MM.1S (cell line): ENCODE measurements at regions not wholly inside any gene's neighbourhood (a gene's known extent, or its start where the extent isn't known, plus 50 kb on each side); places are given as distances from the start of the nearest gene placed in this dataset.
A peak's percentile ranks its signal among the peaks of the same experiment; 100 is the strongest.

ENCODE experiments used
- DNase-seq: peaks from one replicate; pipeline ENCODE4 v3.0.0-alpha.2; 2015
- H2AFZ ChIP-seq: fragments of 300-600 bp; sonication (generic); 2 replicates; pipeline ENCODE4 v1.6.0; 2016; ENCODE audit warnings: antibody characterized with exemption, low read length
- H3F3A ChIP-seq: fragments of 300-600 bp; sonication (generic); 2 replicates; pipeline ENCODE4 v1.6.1; 2016; ENCODE audit warnings: mild to moderate bottlenecking, antibody characterized with exemption, low read length, moderate library complexity, mixed read lengths; ENCODE audit not compliant: insufficient read depth
- H3K27ac ChIP-seq: fragments of 300-600 bp; sonication (generic); 2 replicates; pipeline ENCODE4 v1.5.1; 2016; ENCODE audit warnings: mild to moderate bottlenecking, low read length
- H3K27me3 ChIP-seq: fragments of 300-600 bp; sonication (generic); replicated peaks from 2 replicates; pipeline ENCODE4 v1.6.0; 2016; ENCODE audit warnings: low read length; ENCODE audit not compliant: insufficient read depth
- H3K36me3 ChIP-seq: fragments of 300-600 bp; sonication (generic); replicated peaks from 2 replicates; pipeline ENCODE4 v1.6.1; 2016; ENCODE audit warnings: mild to moderate bottlenecking, low read length, mixed read lengths; ENCODE audit not compliant: insufficient read depth
- H3K4me1 ChIP-seq: fragments of 300-600 bp; sonication (generic); 2 replicates; pipeline ENCODE4 v1.6.1; 2016; ENCODE audit warnings: low read length, mixed read lengths
- H3K4me2 ChIP-seq: fragments of 300-600 bp; sonication (generic); 2 replicates; pipeline ENCODE4 v1.6.0; 2016; ENCODE audit warnings: low read depth, low read length
- H3K4me3 ChIP-seq: fragments of 300-600 bp; sonication (generic); 2 replicates; pipeline ENCODE4 v1.5.1; 2016; ENCODE audit warnings: low read length, mixed read lengths
- H3K79me2 ChIP-seq: fragments of 300-600 bp; sonication (generic); 2 replicates; pipeline ENCODE4 v1.6.1; 2016; ENCODE audit warnings: mixed run types, low read length, mixed read lengths
- H3K9ac ChIP-seq: fragments of 300-600 bp; sonication (generic); 2 replicates; pipeline ENCODE4 v1.6.1; 2016; ENCODE audit warnings: low read length, mixed read lengths
- H3K9me2 ChIP-seq: fragments of 300-600 bp; sonication (generic); replicated peaks from 2 replicates; pipeline ENCODE4 v1.6.1; 2016; ENCODE audit warnings: mild to moderate bottlenecking, low read length, mixed read lengths; ENCODE audit not compliant: insufficient read depth
- H3K9me3 ChIP-seq: fragments of 300-600 bp; sonication (generic); replicated peaks from 2 replicates; pipeline ENCODE4 v1.6.1; 2016; ENCODE audit warnings: mild to moderate bottlenecking, low read length, mixed read lengths; ENCODE audit not compliant: insufficient read depth
- H4K20me1 ChIP-seq: fragments of 300-600 bp; sonication (generic); 2 replicates; pipeline ENCODE4 v1.6.1; 2016; ENCODE audit warnings: mild to moderate bottlenecking, low read length, moderate library complexity, mixed read lengths; ENCODE audit not compliant: insufficient read depth
- EZH2 ChIP-seq: fragments of 300-600 bp; sonication (generic); optimal IDR thresholded peaks from 2 replicates; pipeline ENCODE3; 2017; ENCODE audit warnings: low read depth, mild to moderate bottlenecking, antibody characterized with exemption, low read length, mixed read lengths
- EZH2phosphoT487 ChIP-seq: fragments of 300-600 bp; sonication (generic); IDR thresholded peaks from 2 replicates; pipeline ENCODE4 v1.6.1; 2018; ENCODE audit warnings: antibody characterized with exemption, low read length
- TF ChIP-seq, protein P1 (sequence below): fragments of 300-600 bp; sonication (generic); IDR thresholded peaks from 2 replicates; pipeline ENCODE4 v1.5.1; 2016; ENCODE audit warnings: antibody characterized with exemption, low read length, mixed read lengths

GRCh38 chr1:195200772-195201171, 1407.5 kb downstream of the KCNT2 start:
- TF ChIP-seq, protein P1, sequence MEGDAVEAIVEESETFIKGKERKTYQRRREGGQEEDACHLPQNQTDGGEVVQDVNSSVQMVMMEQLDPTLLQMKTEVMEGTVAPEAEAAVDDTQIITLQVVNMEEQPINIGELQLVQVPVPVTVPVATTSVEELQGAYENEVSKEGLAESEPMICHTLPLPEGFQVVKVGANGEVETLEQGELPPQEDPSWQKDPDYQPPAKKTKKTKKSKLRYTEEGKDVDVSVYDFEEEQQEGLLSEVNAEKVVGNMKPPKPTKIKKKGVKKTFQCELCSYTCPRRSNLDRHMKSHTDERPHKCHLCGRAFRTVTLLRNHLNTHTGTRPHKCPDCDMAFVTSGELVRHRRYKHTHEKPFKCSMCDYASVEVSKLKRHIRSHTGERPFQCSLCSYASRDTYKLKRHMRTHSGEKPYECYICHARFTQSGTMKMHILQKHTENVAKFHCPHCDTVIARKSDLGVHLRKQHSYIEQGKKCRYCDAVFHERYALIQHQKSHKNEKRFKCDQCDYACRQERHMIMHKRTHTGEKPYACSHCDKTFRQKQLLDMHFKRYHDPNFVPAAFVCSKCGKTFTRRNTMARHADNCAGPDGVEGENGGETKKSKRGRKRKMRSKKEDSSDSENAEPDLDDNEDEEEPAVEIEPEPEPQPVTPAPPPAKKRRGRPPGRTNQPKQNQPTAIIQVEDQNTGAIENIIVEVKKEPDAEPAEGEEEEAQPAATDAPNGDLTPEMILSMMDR = no peak
- TF ChIP-seq EZH2 (no peak), EZH2phosphoT487 (no peak)
- Histone ChIP-seq H3F3A (peaks cover 7% of the 10 kb centered on the region), H3K9me3 (no peaks in the 10 kb centered on the region), H3K4me3 (no peak overlapping the region), H3K27ac (no peak overlapping the region), H3K27me3 (peaks cover 13% of the 10 kb centered on the region; the same call in 1 of the 2 replicates), H3K9me2 (no peaks in the 10 kb centered on the region), H3K4me1 (peaks cover 5% of the 10 kb centered on the region), H3K36me3 (no peaks in the 10 kb centered on the region), H4K20me1 (no peaks in the 10 kb centered on the region), H3K79me2 (no peaks in the 10 kb centered on the region), H3K9ac (no peak overlapping the region), H2AFZ (no peak overlapping the region), H3K4me2 (no peak overlapping the region)
- no peak for DNase-seq

DNA sequence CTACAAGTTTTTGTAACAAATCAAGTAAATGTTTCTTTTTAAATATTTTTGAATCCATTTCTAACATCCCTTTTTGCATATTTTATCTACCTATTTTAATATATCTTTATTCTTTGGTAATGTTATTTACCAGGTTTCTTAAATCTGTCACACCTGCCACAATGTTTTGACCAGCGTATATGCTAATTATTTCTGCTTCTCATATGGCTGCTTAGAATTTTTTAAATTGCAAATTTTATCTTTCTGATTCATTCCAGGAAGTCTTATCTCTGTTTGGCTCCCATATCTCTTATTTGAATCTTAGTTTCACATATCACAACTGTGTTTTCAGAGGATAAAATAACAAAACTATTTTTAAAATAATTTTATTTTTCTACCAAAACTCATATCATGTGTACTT, 1411.1 kb downstream of the KCNT2 start:
- no peaks in the 10 kb centered on the region for H3K36me3 ChIP-seq
- H3K4me2 ChIP-seq = no peak overlapping the region
- DNase-seq = no peak
- H4K20me1 ChIP-seq = no peaks in the 10 kb centered on the region
- peaks cover 13% of the 10 kb centered on the region; the same call in 1 of the 2 replicates for H3K27me3 ChIP-seq
- no peak overlapping the region for H3K9ac ChIP-seq
- H3K9me3 ChIP-seq = no peaks in the 10 kb centered on the region
- H3F3A ChIP-seq = peaks cover 13% of the 10 kb centered on the region
- TF ChIP-seq EZH2 = no peak
- TF ChIP-seq, protein P1 = no peak
- TF ChIP-seq EZH2phosphoT487 = no peak
- peaks cover 7% of the 10 kb centered on the region for H3K4me1 ChIP-seq
- no peaks in the 10 kb centered on the region for H3K9me2 ChIP-seq
- H3K79me2 ChIP-seq = no peaks in the 10 kb centered on the region
- H2AFZ ChIP-seq = no peak overlapping the region
- H3K4me3 ChIP-seq = no peak overlapping the region
- no peak overlapping the region for H3K27ac ChIP-seq

DNA sequence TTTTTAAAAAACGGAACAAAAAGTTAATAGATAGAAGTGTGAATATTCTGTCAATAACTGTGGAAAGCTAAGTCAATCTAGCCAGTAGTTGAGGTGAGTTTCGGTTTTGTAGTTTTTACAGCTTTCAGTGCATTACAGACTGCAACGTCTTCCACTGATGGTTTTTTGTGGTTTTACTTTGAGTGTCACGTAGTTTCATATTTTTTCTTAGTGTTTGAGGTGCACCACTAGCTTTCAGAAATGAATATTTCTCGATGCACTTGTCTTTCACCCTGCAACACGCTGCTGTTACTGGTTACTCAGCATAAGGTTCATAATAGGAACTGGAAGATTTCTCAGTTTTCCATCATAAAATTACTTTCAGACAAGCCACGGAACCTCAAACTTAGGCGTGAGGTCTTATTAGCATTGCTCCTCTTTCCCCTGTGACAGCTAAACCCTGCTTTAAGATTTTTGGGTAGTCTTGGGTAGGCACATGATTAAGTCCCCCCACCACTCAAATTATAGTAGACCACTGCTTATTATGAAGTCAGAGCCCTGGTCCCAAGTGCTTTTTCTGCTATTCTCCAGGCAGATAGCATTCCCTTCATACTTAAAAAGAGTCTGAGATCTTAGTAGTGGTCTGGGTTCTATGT, 1412.7 kb downstream of the KCNT2 start:
- peaks cover 13% of the 10 kb centered on the region for H3F3A ChIP-seq
- H3K4me3 ChIP-seq = peak overlapping the region; percentile 28
- peaks cover 7% of the 10 kb centered on the region for H3K4me1 ChIP-seq
- peak; percentile 98 for DNase-seq
- peak overlapping the region; percentile 74 for H3K4me2 ChIP-seq
- no peaks in the 10 kb centered on the region for H3K79me2 ChIP-seq
- H3K9me2 ChIP-seq = no peaks in the 10 kb centered on the region
- H2AFZ ChIP-seq = no peak overlapping the region
- no peaks in the 10 kb centered on the region for H4K20me1 ChIP-seq
- H3K27ac ChIP-seq = peak overlapping the region; percentile 69
- H3K36me3 ChIP-seq = no peaks in the 10 kb centered on the region
- peaks cover 13% of the 10 kb centered on the region; the same call in 1 of the 2 replicates for H3K27me3 ChIP-seq
- H3K9ac ChIP-seq = peak overlapping the region; percentile 9; the same call in 1 of the 2 replicates
- H3K9me3 ChIP-seq = no peaks in the 10 kb centered on the region
- TF ChIP-seq, protein P1 = no peak
- TF ChIP-seq EZH2phosphoT487 = no peak
